NT2/D1 (cell line): ENCODE measurements at regions not wholly inside any gene's neighbourhood (a gene's known extent, or its start where the extent isn't known, plus 50 kb on each side); places are given as distances from the start of the nearest gene placed in this dataset.

Source experiments
- DNase-seq: peaks from one replicate; pipeline ENCODE4 v3.0.0-alpha.2; 2011; ENCODE audit warnings: low read depth, low spot score
- H3K27me3 ChIP-seq: 2 replicates; pipeline ENCODE4 v1.6.0; 2011; ENCODE audit warnings: mild to moderate bottlenecking; ENCODE audit not compliant: insufficient read length, insufficient read depth
- H3K36me3 ChIP-seq: 2 replicates; pipeline ENCODE4 v1.6.1; 2011; ENCODE audit warnings: mild to moderate bottlenecking, low read length, mixed read lengths; ENCODE audit not compliant: insufficient read depth, insufficient read length
- H3K4me1 ChIP-seq: 2 replicates; pipeline ENCODE4 v1.5.1; 2011; ENCODE audit not compliant: insufficient read depth, insufficient read length
- H3K4me3 ChIP-seq: 2 replicates; pipeline ENCODE4 v1.5.1; 2011; ENCODE audit warnings: low read depth; ENCODE audit not compliant: insufficient read length
- H3K9ac ChIP-seq: 2 replicates; pipeline ENCODE4 v1.6.0; 2011; ENCODE audit warnings: low read depth; ENCODE audit not compliant: insufficient read length
- H3K9me3 ChIP-seq: 2 replicates; pipeline ENCODE4 v1.5.1; 2011; ENCODE audit warnings: mild to moderate bottlenecking, low read length; ENCODE audit not compliant: insufficient read depth
- SUZ12 ChIP-seq: IDR thresholded peaks from 2 replicates; pipeline ENCODE4 v1.6.1; 2011; ENCODE audit not compliant: insufficient read length, insufficient read depth; ENCODE audit errors: extremely low read depth
- YY1 ChIP-seq: IDR thresholded peaks from 2 replicates; pipeline ENCODE4 v1.6.1; 2011; ENCODE audit not compliant: insufficient read length, insufficient read depth
- ZNF274 ChIP-seq: IDR thresholded peaks from 2 replicates; pipeline ENCODE4 v1.6.1; 2011; ENCODE audit warnings: mild to moderate bottlenecking, low read depth, low read length

GRCh38 chr5:91885291-91886265, 502.5 kb upstream of the ARRDC3 start:
- H3K9ac ChIP-seq = no peak overlapping the region
- H3K9me3 ChIP-seq = no peaks in the 10 kb centered on the region
- TF ChIP-seq YY1 (no peak), ZNF274 (no peak), SUZ12 (no peak)
- no peaks in the 10 kb centered on the region for H3K36me3 ChIP-seq
- no peak overlapping the region for H3K4me3 ChIP-seq
- DNase-seq = no peak
- no peaks in the 10 kb centered on the region for H3K4me1 ChIP-seq
- no peaks in the 10 kb centered on the region for H3K27me3 ChIP-seq

- Histone ChIP-seq H3K27me3 (no peaks in the 10 kb centered on the region), H3K4me1 (no peaks in the 10 kb centered on the region), H3K4me3 (no peak overlapping the region), H3K9ac (no peak overlapping the region), H3K36me3 (no peaks in the 10 kb centered on the region), H3K9me3 (no peaks in the 10 kb centered on the region)
- no peak for DNase-seq
- TF ChIP-seq YY1 = no peak
- TF ChIP-seq SUZ12 = no peak
- TF ChIP-seq ZNF274 = no peak
Observed at GRCh38 chr5:91884036-91884435, 500.9 kb upstream of the ARRDC3 start.

DNA sequence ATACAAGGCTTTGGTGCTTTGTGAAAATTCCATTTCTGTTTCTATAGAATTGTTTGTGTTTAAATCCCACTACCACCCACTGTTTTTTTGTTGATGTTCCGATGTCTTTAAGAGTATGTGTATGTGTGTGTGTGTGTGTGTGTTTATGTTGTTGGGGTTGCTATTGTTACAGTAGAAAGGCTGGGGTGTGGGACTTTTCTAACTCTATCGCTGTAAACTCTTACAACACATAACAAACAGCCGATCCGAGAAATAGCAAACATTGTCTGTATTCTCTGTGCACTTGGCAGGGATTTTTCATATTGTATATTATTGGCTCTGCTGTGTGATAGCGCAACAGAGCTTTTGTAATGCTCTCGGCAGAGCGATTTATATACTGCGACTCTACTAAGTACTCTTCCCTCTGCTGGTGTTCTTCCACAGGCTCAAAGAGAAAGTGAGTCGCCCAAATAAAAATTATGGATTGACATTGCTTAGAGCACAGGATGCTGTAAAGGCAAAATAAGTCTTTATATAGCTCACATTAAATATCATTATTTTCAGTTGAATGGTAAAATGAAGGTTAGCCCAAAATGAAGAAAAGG, 492.2 kb upstream of the ARRDC3 start:
- Histone ChIP-seq H3K4me1 (no peaks in the 10 kb centered on the region), H3K9ac (no peak overlapping the region), H3K9me3 (no peaks in the 10 kb centered on the region), H3K36me3 (no peaks in the 10 kb centered on the region), H3K27me3 (no peaks in the 10 kb centered on the region), H3K4me3 (no peak overlapping the region)
- DNase-seq = no peak
- no peak for TF ChIP-seq ZNF274
- no peak for TF ChIP-seq YY1
- TF ChIP-seq SUZ12 = no peak

GRCh38 chr5:91867799-91868198, 484.7 kb upstream of the ARRDC3 start:
- H3K4me1 ChIP-seq = no peaks in the 10 kb centered on the region
- TF ChIP-seq SUZ12 = no peak
- H3K36me3 ChIP-seq = no peaks in the 10 kb centered on the region
- no peak for DNase-seq
- no peaks in the 10 kb centered on the region for H3K27me3 ChIP-seq
- no peaks in the 10 kb centered on the region for H3K9me3 ChIP-seq
- no peak overlapping the region for H3K4me3 ChIP-seq
- H3K9ac ChIP-seq = no peak overlapping the region

- Histone ChIP-seq H3K9me3 (no peaks in the 10 kb centered on the region), H3K9ac (no peak overlapping the region), H3K4me1 (no peaks in the 10 kb centered on the region), H3K4me3 (no peak overlapping the region), H3K36me3 (no peaks in the 10 kb centered on the region), H3K27me3 (no peaks in the 10 kb centered on the region)
- TF ChIP-seq SUZ12 (no peak), YY1 (no peak), ZNF274 (no peak)
- no peak for DNase-seq
Observed at GRCh38 chr5:91865915-91866314, 482.8 kb upstream of the ARRDC3 start.

DNA sequence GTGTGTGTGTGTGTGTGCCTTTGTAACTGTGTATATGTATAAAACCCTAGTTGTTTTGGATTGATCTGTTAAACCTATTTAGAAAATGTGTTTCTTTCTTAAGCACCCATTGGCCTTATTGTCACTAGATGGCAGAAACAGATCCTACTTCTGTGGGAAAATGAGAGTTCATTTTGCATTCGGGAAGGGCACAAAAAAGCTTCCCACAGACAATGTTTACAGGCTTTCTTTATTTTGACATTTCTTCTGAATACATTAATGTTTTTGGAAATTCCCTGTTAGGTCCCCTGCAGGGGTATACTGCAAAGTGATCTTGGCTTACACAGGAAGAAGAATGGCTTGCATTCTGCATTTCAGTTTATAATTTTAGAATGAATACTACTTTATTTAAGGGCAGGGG, 481.8 kb upstream of the ARRDC3 start:
- TF ChIP-seq YY1 = no peak
- no peak for TF ChIP-seq ZNF274
- TF ChIP-seq SUZ12 = no peak
- no peak for DNase-seq
- H3K9ac ChIP-seq = no peak overlapping the region

GRCh38 chr5:91851670-91852069, 468.6 kb upstream of the ARRDC3 start:
- H3K4me1 ChIP-seq = no peaks in the 10 kb centered on the region
- no peaks in the 10 kb centered on the region for H3K27me3 ChIP-seq
- H3K36me3 ChIP-seq = no peaks in the 10 kb centered on the region
- H3K9me3 ChIP-seq = no peaks in the 10 kb centered on the region
- TF ChIP-seq SUZ12 (no peak), ZNF274 (no peak), YY1 (no peak)
- H3K4me3 ChIP-seq = no peak overlapping the region
- DNase-seq = no peak
- no peak overlapping the region for H3K9ac ChIP-seq

More for the DNA sequence above, 481.8 kb upstream of the ARRDC3 start:
- Histone ChIP-seq H3K27me3 (no peaks in the 10 kb centered on the region), H3K9me3 (no peaks in the 10 kb centered on the region), H3K4me3 (no peak overlapping the region), H3K36me3 (no peaks in the 10 kb centered on the region), H3K4me1 (no peaks in the 10 kb centered on the region)
